GM21786 (cell line): ENCODE measurements at regions not wholly inside any gene's neighbourhood (a gene's known extent, or its start where the extent isn't known, plus 50 kb on each side); places are given as distances from the start of the nearest gene placed in this dataset.

Source experiments
- ATAC-seq: cut with Tn5 transposase; IDR thresholded peaks from one replicate; pipeline ENCODE4 v1.9.1; 2021; ENCODE audit not compliant: unreplicated experiment

DNA sequence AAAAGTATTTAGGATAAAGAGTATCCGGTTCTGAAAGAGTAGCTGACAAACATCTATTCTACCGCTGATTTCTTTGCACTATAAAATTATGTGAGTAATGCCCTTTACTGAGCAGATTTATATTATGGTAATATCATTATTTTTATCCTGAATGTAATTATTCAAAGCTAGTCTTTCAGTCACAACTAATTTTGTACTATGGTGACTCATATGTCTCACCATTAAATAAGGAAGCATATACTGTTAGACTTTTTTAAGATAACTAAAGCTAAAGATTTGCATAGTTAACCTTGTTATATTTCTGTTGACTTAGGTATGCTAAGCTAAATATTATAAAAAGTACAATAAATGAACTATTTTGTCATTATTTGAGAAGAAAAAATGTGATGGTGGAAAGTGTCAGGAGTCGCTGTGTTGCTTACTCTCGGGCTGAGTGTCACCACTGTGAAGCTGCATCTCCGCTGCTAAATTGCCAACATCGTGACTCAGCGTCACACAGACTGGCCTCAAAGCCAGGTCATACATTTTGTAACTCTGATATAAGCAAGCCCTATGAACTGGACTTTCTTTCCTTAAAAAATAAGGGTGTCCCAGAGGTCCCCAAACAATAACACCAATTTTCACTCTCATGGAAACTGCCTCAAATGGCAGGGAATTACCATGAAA lies 69.1 kb upstream of the SSTR1 start:
- ATAC-seq, result no peak

DNA sequence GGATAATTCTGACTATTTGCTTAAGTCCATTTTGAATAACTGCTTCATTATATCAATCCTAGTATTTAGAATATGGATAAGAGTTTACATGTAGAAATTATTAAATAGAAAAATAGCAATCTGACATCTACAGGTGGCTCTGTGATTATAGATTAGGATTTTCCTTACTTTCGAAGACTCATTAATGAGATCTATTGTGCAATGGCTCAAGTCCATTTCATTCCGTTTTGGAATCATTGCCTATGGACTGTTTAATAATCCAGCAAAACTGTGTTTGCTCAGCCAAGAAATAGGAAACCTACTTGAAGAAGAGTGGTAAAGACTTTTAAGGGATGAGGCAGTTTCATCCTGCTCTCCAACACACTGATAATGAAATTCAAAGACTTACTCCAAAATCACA lies 67.8 kb upstream of the SSTR1 start:
- ATAC-seq, result no peak

DNA sequence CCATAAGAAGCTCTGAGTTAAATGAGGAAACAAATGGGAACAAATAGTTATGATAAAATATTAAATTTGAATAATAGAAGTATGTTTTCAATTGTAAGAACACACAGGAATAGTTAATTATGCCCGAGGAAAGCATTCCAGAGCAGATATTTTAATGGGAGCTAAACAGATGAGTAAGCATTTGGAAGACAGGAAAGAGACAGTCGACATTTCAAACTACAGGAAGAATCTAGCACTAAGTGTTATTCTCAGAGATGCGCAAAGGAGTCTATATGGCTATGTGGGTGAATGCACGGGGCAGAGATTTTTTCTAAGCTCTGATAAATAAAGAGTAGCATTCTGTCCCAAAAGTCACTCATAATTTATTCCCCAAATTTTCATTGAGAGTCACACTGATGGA lies 64.5 kb upstream of the SSTR1 start:
- ATAC-seq, result no peak

- no peak for ATAC-seq
Observed at GRCh38 chr14:38143659-38144505, 63.8 kb upstream of the SSTR1 start.

DNA sequence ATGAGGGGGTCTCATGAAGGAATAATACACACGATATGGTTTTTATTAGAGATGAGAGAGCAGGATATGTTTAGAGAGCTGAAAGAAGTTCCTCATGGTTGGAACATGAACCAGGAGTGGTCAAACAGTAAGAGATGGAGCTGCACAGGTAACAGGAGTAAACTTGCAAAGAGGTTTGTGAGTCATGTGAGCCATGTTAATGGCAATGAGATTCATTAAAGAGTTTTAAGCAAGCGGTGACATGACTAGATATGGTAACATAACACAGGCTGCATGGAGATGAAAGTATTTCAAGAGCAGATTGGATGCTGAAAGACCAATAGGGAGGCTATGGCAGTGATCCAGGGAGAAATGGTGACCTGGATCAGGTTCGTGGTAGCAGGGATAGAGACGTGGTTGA lies 62.6 kb upstream of the SSTR1 start:
- no peak for ATAC-seq

- no peak for ATAC-seq
Observed at GRCh38 chr14:38150075-38150474, 57.6 kb upstream of the SSTR1 start.
